ENCODE measurements at regions not wholly inside any gene's neighbourhood (a gene's known extent, or its start where the extent isn't known, plus 50 kb on each side); places are given as distances from the start of the nearest gene placed in this dataset.

DNA sequence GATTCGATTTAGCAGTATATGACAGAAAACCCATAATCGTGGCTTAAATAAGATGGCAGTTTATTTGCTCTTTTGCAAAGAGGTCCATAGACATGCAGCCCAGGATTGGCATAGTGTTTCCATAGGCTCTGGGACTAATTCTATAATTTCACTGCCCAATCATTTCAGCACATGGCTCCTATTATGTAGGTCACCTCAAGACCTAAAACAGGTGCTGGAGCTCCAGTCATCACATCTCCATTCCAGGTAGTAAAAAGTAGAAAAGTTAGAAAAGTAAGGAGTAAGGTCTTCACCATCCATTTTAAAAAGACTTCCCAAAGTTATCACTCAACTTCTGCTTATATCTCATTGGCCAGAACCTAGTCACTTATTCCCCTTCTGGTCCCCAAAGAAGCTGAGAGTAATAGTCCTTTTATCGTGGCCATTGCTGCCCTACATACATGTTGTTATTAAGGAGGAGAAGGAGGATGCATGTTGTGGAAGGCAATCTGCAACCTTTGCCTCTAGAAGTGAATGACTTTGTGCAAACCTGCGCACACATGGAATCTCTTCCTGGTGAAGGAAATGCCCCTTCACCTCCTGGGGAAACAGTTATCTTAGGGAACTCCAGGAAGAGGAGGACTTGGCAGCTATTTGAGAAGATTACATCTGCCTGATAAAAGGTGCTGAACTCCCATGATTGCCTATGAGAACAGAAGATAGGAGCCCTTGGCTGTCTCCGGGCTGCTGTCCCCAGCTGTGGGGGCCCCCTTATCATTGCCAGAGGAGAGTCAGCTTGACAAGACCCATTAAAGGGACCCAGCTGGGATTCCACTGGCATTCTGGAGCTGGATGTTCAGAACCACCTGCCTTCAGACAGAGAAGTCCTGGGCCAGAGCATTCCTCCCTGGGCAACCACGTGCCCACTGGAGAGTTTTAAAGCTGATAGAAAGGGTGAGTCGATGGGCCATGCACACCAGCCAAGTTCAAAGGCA, 330.6 kb upstream of the ZMIZ1 start:
- TF ChIP-seq POLR2A (IDR thresholded peaks at IDR 0.05), result no peak
- TF ChIP-seq POLR2AphosphoS5 (IDR thresholded peaks at IDR 0.05), result no peak
- TF ChIP-seq, protein P1, sequence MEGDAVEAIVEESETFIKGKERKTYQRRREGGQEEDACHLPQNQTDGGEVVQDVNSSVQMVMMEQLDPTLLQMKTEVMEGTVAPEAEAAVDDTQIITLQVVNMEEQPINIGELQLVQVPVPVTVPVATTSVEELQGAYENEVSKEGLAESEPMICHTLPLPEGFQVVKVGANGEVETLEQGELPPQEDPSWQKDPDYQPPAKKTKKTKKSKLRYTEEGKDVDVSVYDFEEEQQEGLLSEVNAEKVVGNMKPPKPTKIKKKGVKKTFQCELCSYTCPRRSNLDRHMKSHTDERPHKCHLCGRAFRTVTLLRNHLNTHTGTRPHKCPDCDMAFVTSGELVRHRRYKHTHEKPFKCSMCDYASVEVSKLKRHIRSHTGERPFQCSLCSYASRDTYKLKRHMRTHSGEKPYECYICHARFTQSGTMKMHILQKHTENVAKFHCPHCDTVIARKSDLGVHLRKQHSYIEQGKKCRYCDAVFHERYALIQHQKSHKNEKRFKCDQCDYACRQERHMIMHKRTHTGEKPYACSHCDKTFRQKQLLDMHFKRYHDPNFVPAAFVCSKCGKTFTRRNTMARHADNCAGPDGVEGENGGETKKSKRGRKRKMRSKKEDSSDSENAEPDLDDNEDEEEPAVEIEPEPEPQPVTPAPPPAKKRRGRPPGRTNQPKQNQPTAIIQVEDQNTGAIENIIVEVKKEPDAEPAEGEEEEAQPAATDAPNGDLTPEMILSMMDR (IDR thresholded peaks at IDR 0.05), result no peak

Measured in suprapubic skin (tissue), 4 donors.